Nucleus accumbens (tissue), 56 donors: ENCODE measurements at regions not wholly inside any gene's neighbourhood (a gene's known extent, or its start where the extent isn't known, plus 50 kb on each side); places are given as distances from the start of the nearest gene placed in this dataset.

Source experiments
- DNase-seq, 56 donors: peaks; one replicate each; lab custom pipeline; 2025; lab: John Stamatoyannopoulos, UW

- peak; percentile 31 to 95 (median 83) for DNase-seq
These were observed 310.6 kb downstream of the SEC14L1 start for GRCh38 chr17:77451245-77451893.

- peak in 50 of 56 donors; percentile 31 to 90 (median 70) for DNase-seq
These were observed 311.4 kb downstream of the SEC14L1 start for GRCh38 chr17:77451894-77452852.

DNA sequence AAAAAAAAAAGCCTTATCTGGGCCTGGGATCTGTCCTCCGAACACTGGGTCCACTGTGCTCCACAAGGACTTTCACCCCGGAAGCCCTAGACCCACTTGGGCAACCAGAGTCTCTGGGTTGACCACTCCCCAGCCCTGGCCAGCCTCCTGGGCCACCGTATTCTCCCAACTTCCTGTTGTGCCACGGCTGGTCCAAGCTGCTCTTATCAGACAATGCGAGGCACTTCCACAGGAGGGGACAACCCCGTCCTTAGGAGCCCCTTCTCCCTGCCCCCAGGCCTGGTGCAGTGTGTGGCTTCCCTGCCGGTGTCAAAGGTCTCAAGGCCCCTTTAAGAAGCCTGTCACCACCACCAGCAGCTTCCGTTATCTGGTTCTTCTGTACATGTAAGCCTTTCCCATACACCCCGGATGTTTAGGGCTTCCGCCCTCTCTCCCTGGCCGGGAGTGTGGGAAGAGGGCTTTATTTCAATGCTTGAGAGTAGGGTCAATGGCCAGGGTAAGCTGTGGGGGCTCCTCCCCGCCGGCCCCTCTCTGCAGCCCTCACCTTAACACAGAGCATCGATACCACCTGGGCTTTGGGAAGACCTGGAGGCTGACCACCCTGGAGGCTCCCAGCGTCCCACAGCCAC lies 313.0 kb downstream of the SEC14L1 start:
- no peak for DNase-seq

DNA sequence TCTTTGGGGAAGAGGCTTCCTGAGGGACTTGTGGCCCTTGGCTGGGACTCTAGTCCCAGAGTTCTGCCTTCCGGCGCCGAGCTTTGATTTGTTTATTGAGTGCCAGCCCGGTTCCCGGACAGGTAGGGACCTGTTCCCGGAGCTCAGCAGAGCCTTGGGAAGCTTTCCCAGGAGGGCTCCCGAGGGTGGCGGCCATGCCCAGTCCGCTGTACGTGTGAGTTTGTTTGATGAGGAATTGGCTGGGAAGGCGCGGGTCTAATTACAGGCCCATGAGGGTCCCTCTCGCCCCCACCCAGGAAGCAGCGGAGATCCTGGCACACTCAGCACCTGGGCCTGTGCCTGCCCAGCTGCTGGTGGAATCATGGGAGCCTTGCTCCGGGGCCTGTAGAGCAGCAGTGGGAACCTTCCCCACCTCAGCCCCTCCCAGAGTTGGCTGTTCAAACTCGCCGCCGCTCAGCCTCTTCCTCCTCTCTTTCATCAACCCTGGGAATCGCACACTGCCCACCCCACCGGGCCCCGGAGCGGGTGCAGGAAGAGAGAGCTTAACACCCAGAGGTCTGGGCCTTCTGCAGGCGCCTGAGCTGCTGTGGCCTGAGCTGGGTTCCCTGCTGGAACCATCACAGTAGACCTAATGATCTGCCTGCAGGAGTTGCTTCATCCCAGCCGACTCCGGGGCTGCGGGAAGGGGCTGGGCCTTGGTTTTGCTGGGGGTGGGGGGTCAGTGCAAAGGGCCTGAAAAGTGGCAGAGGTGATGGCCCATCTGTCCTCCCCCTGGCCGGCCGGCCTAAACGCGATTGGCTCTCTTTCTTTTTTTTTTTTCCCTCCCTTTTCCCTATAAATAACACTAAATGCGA lies 313.7 kb downstream of the SEC14L1 start:
- peak in 1 of 56 donors; percentile 32 for DNase-seq

- DNase-seq: no peak
These were observed 314.5 kb downstream of the SEC14L1 start for GRCh38 chr17:77455111-77455890.

- DNase-seq: no peak
These were observed 315.1 kb downstream of the SEC14L1 start for GRCh38 chr17:77455891-77456260.

- no peak for DNase-seq
These were observed 315.6 kb downstream of the SEC14L1 start for GRCh38 chr17:77456271-77456950.

- DNase-seq: no peak
These were observed 316.3 kb downstream of the SEC14L1 start for GRCh38 chr17:77456951-77457548.

- no peak for DNase-seq
These were observed 316.9 kb downstream of the SEC14L1 start for GRCh38 chr17:77457572-77458201.

- DNase-seq: no peak
These were observed 317.6 kb downstream of the SEC14L1 start for GRCh38 chr17:77458202-77459017.

DNA sequence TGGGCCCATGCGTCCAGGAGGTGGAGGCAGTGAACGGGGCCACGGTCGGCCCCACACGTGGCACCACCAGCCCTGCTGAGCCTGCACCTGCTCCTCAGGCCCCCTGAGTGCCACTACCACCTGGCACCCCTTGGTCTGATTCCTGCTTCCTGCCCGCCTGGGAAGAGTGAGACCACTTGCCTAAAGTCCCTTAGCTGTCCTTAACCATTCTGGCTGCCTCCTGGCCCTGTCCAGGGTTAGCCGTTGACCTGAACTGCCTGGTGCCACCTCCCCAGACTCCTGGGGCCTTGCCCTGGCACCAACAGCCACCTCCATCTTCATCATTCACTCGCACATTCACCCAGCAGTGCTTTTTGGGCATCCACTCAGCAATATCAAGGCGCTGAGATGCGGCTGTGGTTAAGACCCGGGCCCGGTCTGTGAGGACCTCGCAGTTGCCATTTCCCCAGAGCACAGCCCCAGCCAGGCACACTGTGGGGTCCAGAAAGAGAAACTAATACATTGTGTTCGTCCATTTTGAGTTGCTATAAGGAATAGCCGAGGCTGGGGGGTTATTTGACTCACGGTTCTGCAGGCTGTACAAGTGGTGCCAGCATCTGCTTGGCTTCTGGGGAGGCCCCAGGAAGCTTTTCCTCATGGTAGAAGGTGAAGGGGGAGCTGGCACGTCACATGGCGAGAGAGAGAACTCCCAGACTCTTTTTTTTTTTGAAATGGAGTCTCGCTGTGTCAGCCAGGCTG lies 318.4 kb downstream of the SEC14L1 start:
- no peak for DNase-seq

GRCh38 chr17:77460514-77461046 lies 319.8 kb downstream of the SEC14L1 start:
- no peak for DNase-seq

DNA sequence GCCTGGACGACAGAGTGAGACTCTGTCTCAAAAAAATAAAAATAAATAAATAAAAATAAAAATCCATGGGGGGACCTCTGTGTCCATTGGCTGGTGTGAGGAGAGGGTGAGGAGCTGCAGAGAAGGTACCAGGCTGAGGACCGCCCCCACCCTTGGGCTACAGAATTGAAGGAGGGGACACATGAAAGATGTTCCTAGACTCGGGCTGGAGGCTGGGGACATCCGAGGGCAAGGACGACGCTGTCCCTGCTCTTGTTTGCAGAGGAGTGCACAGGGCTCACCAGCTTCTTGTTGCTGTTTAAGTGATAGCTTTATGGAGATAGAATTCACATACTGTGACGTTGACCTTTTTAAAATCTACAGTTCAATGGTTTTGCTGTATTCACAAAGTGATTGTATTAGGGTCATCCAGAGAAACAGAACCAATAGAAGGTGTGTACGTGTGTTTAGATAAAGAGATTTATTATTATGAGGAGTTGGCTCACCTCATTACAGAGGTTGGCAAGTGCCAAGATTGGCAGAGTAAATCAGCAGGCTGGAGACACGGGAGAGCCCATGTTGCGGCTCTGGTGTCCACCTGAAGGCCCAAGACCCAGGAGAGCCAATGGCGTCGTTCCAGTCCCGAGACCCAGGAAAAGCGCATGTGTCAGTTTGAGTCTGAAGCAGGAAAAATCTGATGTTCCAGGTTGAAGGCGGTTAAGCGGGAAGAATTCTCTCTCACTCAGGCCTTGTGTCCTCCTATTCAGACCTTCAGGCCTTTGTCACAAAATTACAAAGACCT lies 320.7 kb downstream of the SEC14L1 start:
- DNase-seq: no peak

DNA sequence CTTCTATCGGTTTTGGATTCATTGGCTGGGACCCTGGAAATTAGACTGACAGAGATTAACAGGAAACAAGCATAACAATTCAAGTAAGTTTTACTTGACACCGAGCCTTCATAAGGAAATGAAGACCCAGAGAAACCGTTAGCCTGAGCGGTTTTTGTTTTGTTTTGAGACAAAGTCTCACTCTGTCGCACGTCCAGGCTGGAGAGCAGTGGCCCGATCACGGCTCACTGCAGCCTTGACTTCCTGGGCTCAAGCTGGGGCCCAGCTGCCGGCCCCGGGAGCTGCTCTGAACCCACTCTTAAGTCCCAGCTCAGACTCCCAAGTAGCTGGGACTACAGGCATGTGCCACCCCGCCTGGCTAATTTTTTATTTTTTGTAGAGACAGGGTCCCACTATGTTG lies 321.3 kb downstream of the SEC14L1 start:
- no peak for DNase-seq
